ENCODE measurements at regions not wholly inside any gene's neighbourhood (a gene's known extent, or its start where the extent isn't known, plus 50 kb on each side); places are given as distances from the start of the nearest gene placed in this dataset.

GRCh38 chr2:83517727-83518368 lies 941.2 kb downstream of the SUCLG1 start:
- DNase-seq: no peak

- no peak for DNase-seq
These were observed 942.6 kb downstream of the SUCLG1 start for GRCh38 chr2:83516503-83516902.

GRCh38 chr2:83487451-83487850 lies 971.6 kb downstream of the SUCLG1 start:
- no peak for DNase-seq

- DNase-seq: no peak
These were observed 977.6 kb downstream of the SUCLG1 start for GRCh38 chr2:83481436-83481835.

GRCh38 chr2:83478037-83478436 lies 981.0 kb downstream of the SUCLG1 start:
- no peak for DNase-seq

GRCh38 chr2:83475371-83475770 lies 983.7 kb downstream of the SUCLG1 start:
- DNase-seq: no peak

GRCh38 chr2:83471655-83472054 lies 987.4 kb downstream of the SUCLG1 start:
- DNase-seq: no peak

GRCh38 chr2:83470928-83471327 lies 988.2 kb downstream of the SUCLG1 start:
- DNase-seq: no peak

- DNase-seq: no peak
These were observed 994.6 kb downstream of the SUCLG1 start for GRCh38 chr2:83464444-83464843.

GRCh38 chr2:83462881-83463280 lies 996.2 kb downstream of the SUCLG1 start:
- DNase-seq: no peak

- DNase-seq: no peak
These were observed 997.9 kb downstream of the SUCLG1 start for GRCh38 chr2:83461135-83461534.

GRCh38 chr2:83459456-83459855 lies 999.6 kb downstream of the SUCLG1 start:
- DNase-seq: no peak

GRCh38 chr2:83435989-83436388 lies 1023.1 kb downstream of the SUCLG1 start:
- no peak for DNase-seq

GRCh38 chr2:83420993-83421392 lies 1038.1 kb downstream of the SUCLG1 start:
- DNase-seq: no peak

- DNase-seq: no peak
These were observed 1064.8 kb downstream of the SUCLG1 start for GRCh38 chr2:83394134-83394904.

- no peak for DNase-seq
These were observed 1070.3 kb downstream of the SUCLG1 start for GRCh38 chr2:83388804-83389203.

- DNase-seq: no peak
These were observed 1072.5 kb downstream of the SUCLG1 start for GRCh38 chr2:83386549-83386948.

GRCh38 chr2:83378921-83379320 lies 1080.2 kb downstream of the SUCLG1 start:
- no peak for DNase-seq

- no peak for DNase-seq
These were observed 1082.3 kb downstream of the SUCLG1 start for GRCh38 chr2:83376731-83377130.

- no peak for DNase-seq
These were observed 1088.7 kb downstream of the SUCLG1 start for GRCh38 chr2:83370419-83370762.

GRCh38 chr2:83369601-83370418 lies 1089.3 kb downstream of the SUCLG1 start:
- DNase-seq: no peak

GRCh38 chr2:83368916-83369315 lies 1090.2 kb downstream of the SUCLG1 start:
- DNase-seq: no peak

GRCh38 chr2:83368461-83368860 lies 1090.6 kb downstream of the SUCLG1 start:
- DNase-seq: no peak

GRCh38 chr2:83365476-83365875 lies 1093.6 kb downstream of the SUCLG1 start:
- DNase-seq: no peak

Measured in 8988T (cell line).